ENCODE measurements at regions not wholly inside any gene's neighbourhood (a gene's known extent, or its start where the extent isn't known, plus 50 kb on each side); places are given as distances from the start of the nearest gene placed in this dataset.

GRCh38 chr4:151481813-151482212 lies 72.8 kb downstream of the FHIP1A start:
- H3K27me3 Mint-ChIP-seq = no peaks in the 10 kb centered on the region
- no peaks in the 10 kb centered on the region for H3K36me3 Mint-ChIP-seq (ENCODE audit: insufficient read depth)
- H3K9me3 Mint-ChIP-seq (ENCODE audit: low read depth) = no peaks in the 10 kb centered on the region
- H3K4me3 Mint-ChIP-seq (ENCODE audit: low read depth) = no peak overlapping the region
- DNase-seq (ENCODE audit: low spot score, unreplicated experiment) = no peak
- TF ChIP-seq CTCF (IDR thresholded peaks at IDR 0.05; ENCODE audit: unreplicated experiment) = no peak
- no peaks in the 10 kb centered on the region for H3K4me1 Mint-ChIP-seq (ENCODE audit: low read depth)
- no peak overlapping the region for H3K27ac Mint-ChIP-seq

DNA sequence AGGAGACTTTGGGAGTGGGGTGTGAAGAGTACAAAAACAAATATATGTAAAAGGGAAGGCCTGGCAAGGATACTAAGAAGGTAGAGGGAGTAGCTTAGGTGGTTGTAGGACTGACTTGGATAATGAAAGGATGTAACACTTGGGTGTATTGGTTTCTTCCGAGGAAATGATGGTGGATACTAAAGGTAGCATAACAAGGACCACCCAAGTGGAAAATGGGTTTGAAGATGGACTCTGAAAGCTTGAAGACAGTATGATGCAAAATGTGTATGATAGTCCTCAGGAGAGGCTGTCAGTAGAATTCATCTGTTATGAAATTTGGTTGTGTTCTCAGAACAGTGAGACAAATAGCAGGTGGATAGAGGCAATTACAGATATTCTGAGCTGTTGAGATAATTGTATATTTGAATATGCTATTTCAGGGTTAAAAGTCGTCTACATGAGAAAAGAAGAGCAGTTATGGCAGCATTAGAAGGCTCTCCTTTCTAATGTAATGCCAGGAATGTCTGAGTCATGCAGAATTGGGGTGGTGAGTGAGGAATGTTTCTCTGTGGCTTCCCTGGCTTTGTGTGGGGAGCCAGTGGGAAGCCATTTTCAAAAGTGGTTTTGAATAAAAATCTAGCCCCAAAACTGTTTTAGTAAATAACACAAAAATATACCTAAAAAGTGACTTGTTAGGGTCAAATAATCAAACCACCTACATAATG lies 75.6 kb downstream of the FHIP1A start:
- no peak for TF ChIP-seq CTCF (IDR thresholded peaks at IDR 0.05; ENCODE audit: unreplicated experiment)
- no peak overlapping the region for H3K4me3 Mint-ChIP-seq (ENCODE audit: low read depth)
- H3K36me3 Mint-ChIP-seq (ENCODE audit: insufficient read depth) = peaks cover 6% of the 10 kb centered on the region
- H3K9me3 Mint-ChIP-seq (ENCODE audit: low read depth) = no peaks in the 10 kb centered on the region
- no peak overlapping the region for H3K27ac Mint-ChIP-seq
- peaks cover 3% of the 10 kb centered on the region for H3K4me1 Mint-ChIP-seq (ENCODE audit: low read depth)
- no peaks in the 10 kb centered on the region for H3K27me3 Mint-ChIP-seq
- no peak for DNase-seq (ENCODE audit: low spot score, unreplicated experiment)

- no peaks in the 10 kb centered on the region for H3K27me3 Mint-ChIP-seq
- no peak overlapping the region for H3K27ac Mint-ChIP-seq
- H3K9me3 Mint-ChIP-seq (ENCODE audit: low read depth) = no peaks in the 10 kb centered on the region
- peaks cover 14% of the 10 kb centered on the region for H3K36me3 Mint-ChIP-seq (ENCODE audit: insufficient read depth)
- no peak overlapping the region for H3K4me3 Mint-ChIP-seq (ENCODE audit: low read depth)
- DNase-seq (ENCODE audit: low spot score, unreplicated experiment) = no peak
- no peak for TF ChIP-seq CTCF (IDR thresholded peaks at IDR 0.05; ENCODE audit: unreplicated experiment)
- peaks cover 3% of the 10 kb centered on the region for H3K4me1 Mint-ChIP-seq (ENCODE audit: low read depth)
These were observed 76.7 kb downstream of the FHIP1A start for GRCh38 chr4:151485541-151486131.

DNA sequence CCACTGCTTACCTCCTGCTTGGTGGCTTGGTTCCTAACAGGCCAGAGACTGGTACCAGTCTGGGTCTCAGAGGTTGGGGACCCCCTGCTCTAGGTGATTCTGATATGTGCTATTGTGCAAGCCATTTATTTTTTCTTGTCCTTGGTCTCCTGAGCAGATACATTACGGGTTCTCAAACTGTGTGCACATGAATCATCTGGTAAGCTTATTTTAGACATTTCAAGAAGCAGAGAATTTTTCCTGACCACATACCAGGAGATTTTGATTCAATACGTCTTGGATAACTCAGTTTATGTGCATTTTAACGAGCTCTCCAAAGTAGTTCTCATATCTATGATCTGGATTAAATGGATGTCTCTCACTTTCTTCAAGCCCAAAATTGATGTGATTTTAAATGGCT lies 77.2 kb downstream of the FHIP1A start:
- H3K4me1 Mint-ChIP-seq (ENCODE audit: low read depth) = peaks cover 3% of the 10 kb centered on the region

GRCh38 chr4:151488968-151489367 lies 80.0 kb downstream of the FHIP1A start:
- no peak overlapping the region for H3K27ac Mint-ChIP-seq
- H3K27me3 Mint-ChIP-seq = no peaks in the 10 kb centered on the region
- H3K36me3 Mint-ChIP-seq (ENCODE audit: insufficient read depth) = peaks cover 28% of the 10 kb centered on the region
- peaks cover 21% of the 10 kb centered on the region for H3K9me3 Mint-ChIP-seq (ENCODE audit: low read depth)
- no peak for DNase-seq (ENCODE audit: low spot score, unreplicated experiment)
- TF ChIP-seq CTCF (IDR thresholded peaks at IDR 0.05; ENCODE audit: unreplicated experiment) = no peak
- H3K4me1 Mint-ChIP-seq (ENCODE audit: low read depth) = peaks cover 3% of the 10 kb centered on the region
- H3K4me3 Mint-ChIP-seq (ENCODE audit: low read depth) = no peak overlapping the region

More for the DNA sequence above, 77.2 kb downstream of the FHIP1A start:
- Mint-ChIP-seq H3K9me3 (ENCODE audit: low read depth) (no peaks in the 10 kb centered on the region), H3K27me3 (no peaks in the 10 kb centered on the region), H3K27ac (no peak overlapping the region), H3K36me3 (ENCODE audit: insufficient read depth) (peaks cover 17% of the 10 kb centered on the region), H3K4me3 (ENCODE audit: low read depth) (no peak overlapping the region)
- TF ChIP-seq CTCF (IDR thresholded peaks at IDR 0.05; ENCODE audit: unreplicated experiment) = no peak
- no peak for DNase-seq (ENCODE audit: low spot score, unreplicated experiment)

All from progenitor cell of endocrine pancreas (in vitro differentiated cells).